ENCODE measurements at regions not wholly inside any gene's neighbourhood (a gene's known extent, or its start where the extent isn't known, plus 50 kb on each side); places are given as distances from the start of the nearest gene placed in this dataset.

- no peak overlapping the region for H3K4me3 ChIP-seq (replicated peaks in 1 of 2; ENCODE audit: low read depth in 2 of 2, low read length in 2 of 2)
Measured at GRCh38 chr6:62338477-62338876, 52.5 kb upstream of the KHDRBS2 start.

More at GRCh38 chr6:62338477-62338876, 52.5 kb upstream of the KHDRBS2 start:
- no peak for DNase-seq (ENCODE audit: low read depth in 2 of 2)
- TF ChIP-seq, protein P1, sequence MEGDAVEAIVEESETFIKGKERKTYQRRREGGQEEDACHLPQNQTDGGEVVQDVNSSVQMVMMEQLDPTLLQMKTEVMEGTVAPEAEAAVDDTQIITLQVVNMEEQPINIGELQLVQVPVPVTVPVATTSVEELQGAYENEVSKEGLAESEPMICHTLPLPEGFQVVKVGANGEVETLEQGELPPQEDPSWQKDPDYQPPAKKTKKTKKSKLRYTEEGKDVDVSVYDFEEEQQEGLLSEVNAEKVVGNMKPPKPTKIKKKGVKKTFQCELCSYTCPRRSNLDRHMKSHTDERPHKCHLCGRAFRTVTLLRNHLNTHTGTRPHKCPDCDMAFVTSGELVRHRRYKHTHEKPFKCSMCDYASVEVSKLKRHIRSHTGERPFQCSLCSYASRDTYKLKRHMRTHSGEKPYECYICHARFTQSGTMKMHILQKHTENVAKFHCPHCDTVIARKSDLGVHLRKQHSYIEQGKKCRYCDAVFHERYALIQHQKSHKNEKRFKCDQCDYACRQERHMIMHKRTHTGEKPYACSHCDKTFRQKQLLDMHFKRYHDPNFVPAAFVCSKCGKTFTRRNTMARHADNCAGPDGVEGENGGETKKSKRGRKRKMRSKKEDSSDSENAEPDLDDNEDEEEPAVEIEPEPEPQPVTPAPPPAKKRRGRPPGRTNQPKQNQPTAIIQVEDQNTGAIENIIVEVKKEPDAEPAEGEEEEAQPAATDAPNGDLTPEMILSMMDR (IDR thresholded peaks at IDR 0.05; ENCODE audit: low read depth, low read length): no peak

All from cardiac fibroblast (primary cell).